ENCODE measurements at regions not wholly inside any gene's neighbourhood (a gene's known extent, or its start where the extent isn't known, plus 50 kb on each side); places are given as distances from the start of the nearest gene placed in this dataset.

GRCh38 chr1:221098471-221099405 is 219.5 kb downstream of the HLX start:
- Histone ChIP-seq H3K4me2 (ENCODE audit: unreplicated experiment) (no peak overlapping the region), H3K27ac (peak overlapping the region; percentile 87), H3K9ac (0 out of 2 replicates have a peak overlapping the region, but pooled peaks have one; percentile 40), H3K4me1 (ENCODE audit: insufficient read depth) (peaks cover 64% of the 10 kb centered on the region), H3K36me3 (ENCODE audit: low read depth) (no peaks in the 10 kb centered on the region), H3K9me3 (ENCODE audit: low read depth) (no peaks in the 10 kb centered on the region), H3K4me3 (no peak overlapping the region), H3F3A (ENCODE audit: insufficient read depth) (peaks cover 58% of the 10 kb centered on the region), H3K79me2 (ENCODE audit: insufficient read depth) (no peaks in the 10 kb centered on the region), H4K20me1 (ENCODE audit: insufficient read depth) (no peaks in the 10 kb centered on the region), H3K27me3 (replicated peaks; ENCODE audit: insufficient read depth) (no peaks in the 10 kb centered on the region), H2AFZ (no peak overlapping the region), H3K9me2 (ENCODE audit: insufficient read depth) (no peaks in the 10 kb centered on the region)
- TF ChIP-seq EZH2 (IDR thresholded peaks at IDR 0.05; ENCODE audit: insufficient read depth, poor library complexity, severe bottlenecking): no peak
- no peak for TF ChIP-seq EZH2phosphoT487 (IDR thresholded peaks at IDR 0.05; ENCODE audit: insufficient read depth, low read depth)
- in situ Hi-C loops (cut with MboI): no loop called here
- WGBS, 2 experiments (ENCODE audit: low coverage in 1 of 2, low lambda C conversion rate in 2 of 2, missing lambda C conversion rate in 2 of 2): 79 to 80% methylated on average over 10 of the region's 10 CpGs
- DNase-seq: peak; percentile 79

- H2AFZ ChIP-seq: no peak overlapping the region
- no peaks in the 10 kb centered on the region for H3K27me3 ChIP-seq (replicated peaks; ENCODE audit: insufficient read depth)
- peaks cover 57% of the 10 kb centered on the region for H3F3A ChIP-seq (ENCODE audit: insufficient read depth)
- H3K9me2 ChIP-seq (ENCODE audit: insufficient read depth): no peaks in the 10 kb centered on the region
- no peaks in the 10 kb centered on the region for H4K20me1 ChIP-seq (ENCODE audit: insufficient read depth)
- no peaks in the 10 kb centered on the region for H3K36me3 ChIP-seq (ENCODE audit: low read depth)
- peaks cover 52% of the 10 kb centered on the region for H3K4me1 ChIP-seq (ENCODE audit: insufficient read depth)
- no peaks in the 10 kb centered on the region for H3K9me3 ChIP-seq (ENCODE audit: low read depth)
- DNase-seq: no peak
- no peak overlapping the region for H3K9ac ChIP-seq
- H3K79me2 ChIP-seq (ENCODE audit: insufficient read depth): no peaks in the 10 kb centered on the region
- H3K4me3 ChIP-seq: no peak overlapping the region
- WGBS, 2 experiments (ENCODE audit: low coverage in 1 of 2, low lambda C conversion rate in 2 of 2, missing lambda C conversion rate in 2 of 2): 78 to 81% methylated on average over 12 of the region's 12 CpGs
- peak overlapping the region; percentile 19 for H3K4me2 ChIP-seq (ENCODE audit: unreplicated experiment)
- TF ChIP-seq EZH2phosphoT487 (IDR thresholded peaks at IDR 0.05; ENCODE audit: insufficient read depth, low read depth) (no peak), EZH2 (IDR thresholded peaks at IDR 0.05; ENCODE audit: insufficient read depth, poor library complexity, severe bottlenecking) (no peak)
- peak overlapping the region; percentile 52; the same call in 1 of the 2 replicates for H3K27ac ChIP-seq
- in situ Hi-C loops (cut with MboI): no loop called here
Measured at GRCh38 chr1:221099747-221100595, 220.7 kb downstream of the HLX start.

GRCh38 chr1:221100611-221101010 is 221.4 kb downstream of the HLX start:
- peak; percentile 91 for DNase-seq
- in situ Hi-C loops (cut with MboI): no loop called here
- peaks cover 52% of the 10 kb centered on the region for H3K4me1 ChIP-seq (ENCODE audit: insufficient read depth)
- H3K36me3 ChIP-seq (ENCODE audit: low read depth): no peaks in the 10 kb centered on the region
- no peaks in the 10 kb centered on the region for H3K9me3 ChIP-seq (ENCODE audit: low read depth)
- no peaks in the 10 kb centered on the region for H4K20me1 ChIP-seq (ENCODE audit: insufficient read depth)
- H3K9ac ChIP-seq: no peak overlapping the region
- H3K27ac ChIP-seq: peak overlapping the region; percentile 52
- H3K27me3 ChIP-seq (replicated peaks; ENCODE audit: insufficient read depth): no peaks in the 10 kb centered on the region
- peak overlapping the region; percentile 19 for H3K4me2 ChIP-seq (ENCODE audit: unreplicated experiment)
- peaks cover 57% of the 10 kb centered on the region for H3F3A ChIP-seq (ENCODE audit: insufficient read depth)
- TF ChIP-seq EZH2 (IDR thresholded peaks at IDR 0.05; ENCODE audit: insufficient read depth, poor library complexity, severe bottlenecking) (no peak), EZH2phosphoT487 (IDR thresholded peaks at IDR 0.05; ENCODE audit: insufficient read depth, low read depth) (no peak)
- H3K4me3 ChIP-seq: no peak overlapping the region
- no peaks in the 10 kb centered on the region for H3K9me2 ChIP-seq (ENCODE audit: insufficient read depth)
- no peak overlapping the region for H2AFZ ChIP-seq
- H3K79me2 ChIP-seq (ENCODE audit: insufficient read depth): no peaks in the 10 kb centered on the region
- WGBS, 2 experiments (ENCODE audit: low coverage in 1 of 2, low lambda C conversion rate in 2 of 2, missing lambda C conversion rate in 2 of 2): 1 to 5% methylated on average over 3 of the region's 3 CpGs

DNA sequence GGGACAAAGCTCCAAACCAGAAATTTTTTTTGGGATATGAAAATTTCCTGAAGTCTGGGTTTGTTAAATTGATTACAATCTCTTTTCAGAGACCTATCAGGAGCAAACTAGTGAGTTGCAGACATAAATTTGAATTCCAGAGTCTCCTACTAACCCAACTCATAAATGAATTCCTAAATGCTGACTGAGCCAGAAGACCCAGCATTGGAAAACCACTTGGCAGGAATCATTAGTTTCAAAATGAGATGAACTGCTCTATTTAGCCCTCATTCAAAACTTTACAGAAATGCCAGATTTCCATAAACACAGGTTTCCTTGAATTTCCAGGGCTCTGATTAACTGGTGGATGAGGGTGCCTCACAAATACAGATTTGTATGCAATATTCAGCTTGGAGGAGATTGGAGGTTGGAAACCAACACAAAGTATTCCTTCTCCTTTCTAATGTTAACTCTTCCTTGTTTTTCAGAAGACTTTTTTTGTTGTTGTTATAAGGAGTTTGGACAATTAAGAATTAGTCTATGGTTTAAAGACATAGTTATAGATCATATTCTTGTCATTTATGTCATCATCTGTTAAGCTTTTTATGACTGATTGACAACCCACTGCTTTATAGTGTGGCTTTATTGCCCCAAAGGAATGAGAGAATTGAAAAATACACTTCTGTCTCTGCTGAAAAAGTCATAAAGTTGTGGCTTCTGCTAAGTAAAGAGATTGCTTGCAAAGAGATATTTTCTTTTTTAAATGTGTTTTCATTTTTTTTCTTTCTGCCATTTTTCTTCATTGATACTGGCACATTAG is 222.8 kb downstream of the HLX start:
- 0 out of 2 replicates have a peak overlapping the region, but pooled peaks have one; percentile 6 for H3K4me3 ChIP-seq
- peak; percentile 78 for DNase-seq
- H2AFZ ChIP-seq: no peak overlapping the region
- peak overlapping the region; percentile 19 for H3K4me2 ChIP-seq (ENCODE audit: unreplicated experiment)
- in situ Hi-C loops (cut with MboI): no loop called here
- H3F3A ChIP-seq (ENCODE audit: insufficient read depth): peaks cover 54% of the 10 kb centered on the region
- H3K79me2 ChIP-seq (ENCODE audit: insufficient read depth): no peaks in the 10 kb centered on the region
- H3K4me1 ChIP-seq (ENCODE audit: insufficient read depth): peaks cover 49% of the 10 kb centered on the region
- no peaks in the 10 kb centered on the region for H3K9me3 ChIP-seq (ENCODE audit: low read depth)
- H3K27me3 ChIP-seq (replicated peaks; ENCODE audit: insufficient read depth): no peaks in the 10 kb centered on the region
- H3K36me3 ChIP-seq (ENCODE audit: low read depth): no peaks in the 10 kb centered on the region
- H3K9ac ChIP-seq: no peak overlapping the region
- no peaks in the 10 kb centered on the region for H3K9me2 ChIP-seq (ENCODE audit: insufficient read depth)
- TF ChIP-seq EZH2phosphoT487 (IDR thresholded peaks at IDR 0.05; ENCODE audit: insufficient read depth, low read depth) (no peak), EZH2 (IDR thresholded peaks at IDR 0.05; ENCODE audit: insufficient read depth, poor library complexity, severe bottlenecking) (no peak)
- peak overlapping the region; percentile 52; the same call in 1 of the 2 replicates for H3K27ac ChIP-seq
- no peaks in the 10 kb centered on the region for H4K20me1 ChIP-seq (ENCODE audit: insufficient read depth)
